Naive B cell (primary cell): ENCODE measurements at regions not wholly inside any gene's neighbourhood (a gene's known extent, or its start where the extent isn't known, plus 50 kb on each side); places are given as distances from the start of the nearest gene placed in this dataset.
"Not testable (repeated sequence)": the region's sequence is repeated elsewhere in the genome, so short reads cannot be mapped to it uniquely, and the experiment has no call there.

Source experiments
- ATAC-seq, 2 donors: fragments of 150-1000 bp; cut with Tn5 transposase; 2 replicates each; pipeline ENCODE4 v1.10.0; 2021; ENCODE audit warnings: low read depth in 2 of 2, mild to moderate bottlenecking in 2 of 2, moderate library complexity in 2 of 2
- DNase-seq: peaks from one replicate; pipeline ENCODE4 v3.0.0; 2022
- H3K27ac Mint-ChIP-seq, 6 donors: one replicate each; pipeline ENCODE4 v1.8.0; 2020 to 2022; ENCODE audit warnings: mild to moderate bottlenecking in 6 of 6, mixed read lengths in 6 of 6, moderate library complexity in 5 of 6, inconsistent platforms in 2 of 6
- H3K27me3 Mint-ChIP-seq, 3 donors: one replicate each; pipeline ENCODE4 v1.8.0; 2021 to 2022; ENCODE audit warnings: mixed read lengths in 3 of 3, mild to moderate bottlenecking in 1 of 3
- H3K36me3 Mint-ChIP-seq, 2 donors: one replicate each; pipeline ENCODE4 v1.8.0; 2020 to 2022; ENCODE audit warnings: mixed read lengths in 2 of 2, inconsistent platforms in 1 of 2, mild to moderate bottlenecking in 1 of 2
- H3K4me1 Mint-ChIP-seq, 3 donors: one replicate each; pipeline ENCODE4 v1.8.0; 2020 to 2022; ENCODE audit warnings: mixed read lengths in 3 of 3, inconsistent platforms in 1 of 3, mild to moderate bottlenecking in 1 of 3, moderate library complexity in 1 of 3
- H3K4me3 Mint-ChIP-seq, 8 donors: one replicate each; pipeline ENCODE4 v1.8.0; 2020 to 2022; ENCODE audit warnings: mild to moderate bottlenecking in 8 of 8, mixed read lengths in 8 of 8, moderate library complexity in 8 of 8, inconsistent platforms in 2 of 8
- H3K9me3 Mint-ChIP-seq, 7 donors: one replicate each; pipeline ENCODE4 v1.8.0; 2020 to 2022; ENCODE audit warnings: mixed read lengths in 7 of 7, mild to moderate bottlenecking in 5 of 7, inconsistent platforms in 2 of 7, moderate library complexity in 1 of 7

- DNase-seq (no peak), ATAC-seq (no peak)
- H3K36me3 Mint-ChIP-seq, result no peaks in the 10 kb centered on the region
- no peaks in the 10 kb centered on the region for H3K4me1 Mint-ChIP-seq
- H3K27ac Mint-ChIP-seq, result no peak overlapping the region
- no peaks in the 10 kb centered on the region for H3K27me3 Mint-ChIP-seq
- H3K9me3 Mint-ChIP-seq, result no peaks in the 10 kb centered on the region
- H3K4me3 Mint-ChIP-seq, result no peak overlapping the region
Measured at GRCh38 chr20:55437798-55438415, 567.4 kb downstream of the CBLN4 start.

- no peaks in the 10 kb centered on the region for H3K36me3 Mint-ChIP-seq
- no peak for DNase-seq
- H3K27me3 Mint-ChIP-seq, result no peaks in the 10 kb centered on the region
- H3K27ac Mint-ChIP-seq, result no peak overlapping the region
- H3K4me1 Mint-ChIP-seq, result no peaks in the 10 kb centered on the region
- H3K9me3 Mint-ChIP-seq, result peaks cover 0 to 7% (median 0%) of the 10 kb centered on the region in 7 donors
- ATAC-seq, result no peak
- no peak overlapping the region for H3K4me3 Mint-ChIP-seq
Measured at GRCh38 chr20:55424968-55425367, 580.4 kb downstream of the CBLN4 start.

GRCh38 chr20:55424476-55424875 lies 580.8 kb downstream of the CBLN4 start:
- Mint-ChIP-seq H3K27me3 (no peaks in the 10 kb centered on the region), H3K27ac (no peak overlapping the region), H3K9me3 (peaks cover 0 to 8% (median 0%) of the 10 kb centered on the region in 7 donors), H3K36me3 (no peaks in the 10 kb centered on the region), H3K4me1 (no peaks in the 10 kb centered on the region), H3K4me3 (no peak overlapping the region)
- DNase-seq, result no peak
- no peak for ATAC-seq

GRCh38 chr20:55417836-55418235 lies 587.5 kb downstream of the CBLN4 start:
- H3K9me3 Mint-ChIP-seq, result peaks cover 0 to 4% (median 0%) of the 10 kb centered on the region in 7 donors
- H3K36me3 Mint-ChIP-seq, result no peaks in the 10 kb centered on the region
- H3K4me1 Mint-ChIP-seq, result no peaks in the 10 kb centered on the region
- DNase-seq, result no peak
- H3K27me3 Mint-ChIP-seq, result no peaks in the 10 kb centered on the region
- H3K4me3 Mint-ChIP-seq, result no peak overlapping the region
- no peak overlapping the region for H3K27ac Mint-ChIP-seq
- ATAC-seq, result no peak

- peaks cover 0 to 7% (median 4%) of the 10 kb centered on the region in 7 donors for H3K9me3 Mint-ChIP-seq
- no peaks in the 10 kb centered on the region for H3K4me1 Mint-ChIP-seq
- DNase-seq (no peak), ATAC-seq (no peak)
- H3K36me3 Mint-ChIP-seq, result no peaks in the 10 kb centered on the region
- H3K4me3 Mint-ChIP-seq, result no peak overlapping the region
- H3K27me3 Mint-ChIP-seq, result no peaks in the 10 kb centered on the region
- no peak overlapping the region for H3K27ac Mint-ChIP-seq
Measured at GRCh38 chr20:55415567-55416142, 589.7 kb downstream of the CBLN4 start.

GRCh38 chr20:55412508-55412907 lies 592.8 kb downstream of the CBLN4 start:
- H3K9me3 Mint-ChIP-seq, H3K4me1 Mint-ChIP-seq, H3K27ac Mint-ChIP-seq, H3K36me3 Mint-ChIP-seq, H3K27me3 Mint-ChIP-seq, H3K4me3 Mint-ChIP-seq, ATAC-seq, DNase-seq: not testable (repeated sequence)

GRCh38 chr20:55406891-55407290 lies 598.4 kb downstream of the CBLN4 start:
- Mint-ChIP-seq H3K4me3 (no peak overlapping the region), H3K9me3 (peaks cover 0 to 32% (median 10%) of the 10 kb centered on the region in 7 donors), H3K27ac (no peak overlapping the region), H3K4me1 (no peaks in the 10 kb centered on the region), H3K27me3 (no peaks in the 10 kb centered on the region), H3K36me3 (no peaks in the 10 kb centered on the region)
- DNase-seq (no peak), ATAC-seq (no peak)

- ATAC-seq (no peak), DNase-seq (no peak)
- Mint-ChIP-seq H3K4me1 (no peaks in the 10 kb centered on the region), H3K36me3 (no peaks in the 10 kb centered on the region), H3K27me3 (no peaks in the 10 kb centered on the region), H3K9me3 (peaks cover 1 to 8% (median 4%) of the 10 kb centered on the region in 7 donors), H3K4me3 (no peak overlapping the region), H3K27ac (no peak overlapping the region)
Measured at GRCh38 chr20:55394592-55394991, 610.7 kb downstream of the CBLN4 start.

- no peak overlapping the region for H3K27ac Mint-ChIP-seq
- no peaks in the 10 kb centered on the region for H3K36me3 Mint-ChIP-seq
- H3K27me3 Mint-ChIP-seq, result no peaks in the 10 kb centered on the region
- ATAC-seq, result no peak
- H3K4me1 Mint-ChIP-seq, result no peaks in the 10 kb centered on the region
- peaks cover 0 to 12% (median 5%) of the 10 kb centered on the region in 7 donors for H3K9me3 Mint-ChIP-seq
- no peak for DNase-seq
- no peak overlapping the region for H3K4me3 Mint-ChIP-seq
Measured at GRCh38 chr20:55390791-55391190, 614.5 kb downstream of the CBLN4 start.

GRCh38 chr20:55386686-55387085 lies 618.6 kb downstream of the CBLN4 start:
- ATAC-seq, result no peak
- H3K36me3 Mint-ChIP-seq, result no peaks in the 10 kb centered on the region
- DNase-seq, result no peak
- no peaks in the 10 kb centered on the region for H3K27me3 Mint-ChIP-seq
- H3K4me1 Mint-ChIP-seq, result no peaks in the 10 kb centered on the region
- H3K9me3 Mint-ChIP-seq, result peaks cover 0 to 13% (median 5%) of the 10 kb centered on the region in 7 donors
- H3K27ac Mint-ChIP-seq, result no peak overlapping the region
- no peak overlapping the region for H3K4me3 Mint-ChIP-seq

- Mint-ChIP-seq H3K9me3 (peaks cover 0 to 9% (median 2%) of the 10 kb centered on the region in 7 donors), H3K27ac (no peak overlapping the region), H3K4me1 (no peaks in the 10 kb centered on the region), H3K27me3 (no peaks in the 10 kb centered on the region), H3K4me3 (no peak overlapping the region), H3K36me3 (no peaks in the 10 kb centered on the region)
- ATAC-seq (no peak), DNase-seq (no peak)
Measured at GRCh38 chr20:55375920-55376319, 629.4 kb downstream of the CBLN4 start.

- Mint-ChIP-seq H3K27me3 (no peaks in the 10 kb centered on the region), H3K27ac (no peak overlapping the region), H3K9me3 (peaks cover 0 to 7% (median 0%) of the 10 kb centered on the region in 7 donors), H3K4me3 (no peak overlapping the region), H3K36me3 (no peaks in the 10 kb centered on the region), H3K4me1 (no peaks in the 10 kb centered on the region)
- DNase-seq, result no peak
- ATAC-seq, result no peak
Measured at GRCh38 chr20:55365745-55366144, 639.6 kb downstream of the CBLN4 start.

- Mint-ChIP-seq H3K4me3 (no peak overlapping the region), H3K4me1 (no peaks in the 10 kb centered on the region), H3K9me3 (peaks cover 0 to 4% (median 0%) of the 10 kb centered on the region in 7 donors), H3K27me3 (no peaks in the 10 kb centered on the region), H3K36me3 (no peaks in the 10 kb centered on the region), H3K27ac (no peak overlapping the region)
- ATAC-seq (no peak), DNase-seq (no peak)
Measured at GRCh38 chr20:55360895-55361294, 644.4 kb downstream of the CBLN4 start.

- ATAC-seq, result no peak
- H3K4me1 Mint-ChIP-seq, result no peaks in the 10 kb centered on the region
- no peak overlapping the region for H3K27ac Mint-ChIP-seq
Measured at GRCh38 chr20:55354720-55355119, 650.6 kb downstream of the CBLN4 start.

More at GRCh38 chr20:55354720-55355119, 650.6 kb downstream of the CBLN4 start:
- DNase-seq, result no peak
- Mint-ChIP-seq H3K27me3 (no peaks in the 10 kb centered on the region), H3K36me3 (no peaks in the 10 kb centered on the region), H3K4me3 (no peak overlapping the region), H3K9me3 (peaks cover 0 to 12% (median 7%) of the 10 kb centered on the region in 7 donors)
